NB4 (cell line): ENCODE measurements at regions not wholly inside any gene's neighbourhood (a gene's known extent, or its start where the extent isn't known, plus 50 kb on each side); places are given as distances from the start of the nearest gene placed in this dataset.

Experiments
- DNase-seq: peaks from one replicate; pipeline ENCODE4 v3.0.0; 2010; ENCODE audit warnings: low read depth
- H3K4me3 ChIP-seq: one replicate; pipeline ENCODE4 v1.5.1; 2011; ENCODE audit warnings: mild to moderate bottlenecking, low read depth, low read length, moderate library complexity
- CTCF ChIP-seq: IDR thresholded peaks from one replicate; pipeline ENCODE4 v1.5.1; 2012; ENCODE audit warnings: low read depth, low read length
- MAX ChIP-seq: IDR thresholded peaks from 2 replicates; pipeline ENCODE4 v1.6.1; 2011; ENCODE audit warnings: low read depth, low read length
- MYC ChIP-seq: IDR thresholded peaks from 2 replicates; pipeline ENCODE4 v1.6.1; 2011; ENCODE audit warnings: low read depth, low read length
- POLR2A ChIP-seq: IDR thresholded peaks from 2 replicates; pipeline ENCODE4 v1.6.1; 2011; ENCODE audit warnings: mild to moderate bottlenecking; ENCODE audit not compliant: insufficient read length; ENCODE audit errors: extremely low read depth

DNA sequence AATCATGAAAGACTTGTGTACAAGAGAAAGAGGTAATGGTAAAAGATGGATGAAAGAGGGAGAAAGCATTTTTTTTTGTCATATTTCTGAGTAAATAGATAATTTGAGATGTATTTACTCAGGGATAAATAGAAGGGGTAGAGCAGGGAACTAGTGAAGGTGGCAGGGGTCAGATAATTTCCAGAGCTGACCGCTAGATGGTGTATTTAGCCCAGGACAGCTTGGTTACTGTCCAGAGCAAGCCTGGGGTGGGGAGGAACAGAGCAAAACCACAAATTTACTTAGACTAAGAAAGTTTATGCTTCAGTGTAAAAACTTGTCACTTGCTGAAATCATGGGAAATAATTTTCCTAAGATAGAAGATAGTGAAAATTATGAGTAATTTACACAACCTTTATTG, 91.5 kb downstream of the XCL2 start:
- DNase-seq = peak; percentile 29
- TF ChIP-seq MYC (no peak), CTCF (no peak), MAX (no peak), POLR2A (no peak)
- H3K4me3 ChIP-seq = no peak overlapping the region

- DNase-seq = no peak
- no peak overlapping the region for H3K4me3 ChIP-seq
- TF ChIP-seq MYC (no peak), MAX (no peak), CTCF (no peak), POLR2A (no peak)
Observed at GRCh38 chr1:168447871-168448270, 95.9 kb downstream of the XCL2 start.

DNA sequence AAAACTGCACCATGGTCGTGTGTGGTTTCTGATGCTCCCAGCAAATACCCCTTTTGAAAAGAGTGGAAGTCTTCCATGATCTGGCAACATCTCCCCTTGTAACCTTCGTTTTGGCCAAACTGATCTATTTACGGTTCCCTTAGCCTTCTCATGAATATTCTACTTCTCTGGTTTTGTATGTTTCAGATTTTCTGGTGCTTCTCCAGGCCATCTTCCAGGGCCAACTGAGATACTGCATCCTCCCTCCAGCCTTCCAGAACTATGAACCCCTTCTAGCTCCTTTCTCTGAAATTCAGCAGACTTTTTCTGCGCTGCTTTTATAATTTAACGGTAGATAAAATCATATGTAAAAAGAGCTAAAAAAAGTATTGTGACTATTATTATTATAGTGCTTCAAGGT, 97.7 kb downstream of the XCL2 start:
- H3K4me3 ChIP-seq = no peak overlapping the region
- TF ChIP-seq POLR2A = no peak
- no peak for TF ChIP-seq MAX
- no peak for TF ChIP-seq MYC
- TF ChIP-seq CTCF = no peak
- DNase-seq = no peak

GRCh38 chr1:168443899-168444298, 99.9 kb downstream of the XCL2 start:
- DNase-seq = no peak
- H3K4me3 ChIP-seq = no peak overlapping the region

DNA sequence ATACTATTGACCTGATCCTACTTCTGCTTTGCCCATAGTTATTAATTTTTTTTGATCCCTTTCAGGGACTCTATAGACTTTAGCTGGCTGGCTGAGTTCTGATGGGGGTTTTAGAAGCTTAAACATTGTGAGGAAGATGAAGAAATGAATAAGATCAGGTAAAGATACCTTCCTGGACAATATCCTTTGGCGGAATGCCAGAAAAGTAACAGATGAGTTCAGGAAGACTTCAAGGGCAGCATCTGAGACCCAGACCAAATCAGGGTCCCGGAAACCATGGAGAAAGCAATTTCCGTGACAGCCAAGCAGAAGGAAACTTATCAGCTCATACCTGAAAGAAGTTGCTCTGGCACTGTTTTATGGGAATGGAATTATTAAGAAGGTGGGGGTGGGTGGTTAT, 100.4 kb downstream of the XCL2 start:
- H3K4me3 ChIP-seq = no peak overlapping the region
- DNase-seq = no peak
- no peak for TF ChIP-seq MYC
- no peak for TF ChIP-seq POLR2A
- TF ChIP-seq MAX = no peak
- TF ChIP-seq CTCF = no peak

More at GRCh38 chr1:168443899-168444298, 99.9 kb downstream of the XCL2 start:
- TF ChIP-seq POLR2A = no peak
- TF ChIP-seq MAX = no peak
- TF ChIP-seq MYC = no peak
- TF ChIP-seq CTCF = no peak

DNA sequence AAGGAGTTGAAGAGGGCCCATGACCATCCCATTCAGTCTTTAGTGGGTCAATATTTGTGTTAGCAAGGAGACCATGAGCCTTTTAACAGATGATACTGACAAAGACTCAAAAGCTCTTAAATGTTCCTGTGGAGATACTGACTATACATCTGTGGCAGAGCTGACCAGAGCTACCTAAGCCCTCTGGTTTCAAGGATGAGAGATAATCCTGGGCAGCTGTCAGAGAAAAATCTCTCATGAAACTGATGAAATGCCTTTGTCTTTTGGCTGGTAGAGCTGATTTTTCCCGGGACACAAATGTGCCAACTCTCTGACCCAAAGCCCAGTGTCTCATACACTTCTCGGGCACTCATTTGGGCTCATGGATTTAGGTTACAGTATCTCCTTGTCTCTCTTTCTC, 100.9 kb downstream of the XCL2 start:
- TF ChIP-seq MAX (no peak), POLR2A (no peak), MYC (no peak), CTCF (no peak)
- no peak for DNase-seq
- no peak overlapping the region for H3K4me3 ChIP-seq
